ENCODE measurements at regions not wholly inside any gene's neighbourhood (a gene's known extent, or its start where the extent isn't known, plus 50 kb on each side); places are given as distances from the start of the nearest gene placed in this dataset.

GRCh38 chr9:115378758-115379157 is 260.8 kb upstream of the TNC start:
- TF ChIP-seq NFIC (IDR thresholded peaks at IDR 0.05) (no peak), TAF1 (IDR thresholded peaks at IDR 0.05; ENCODE audit: low read depth) (no peak), ZBTB7A (IDR thresholded peaks at IDR 0.05; ENCODE audit: low read depth) (no peak), CREB1 (IDR thresholded peaks at IDR 0.05; ENCODE audit: low read depth) (no peak), YY1 (IDR thresholded peaks at IDR 0.05; ENCODE audit: low read depth) (no peak), USF1 (IDR thresholded peaks at IDR 0.05) (no peak), TCF12 (IDR thresholded peaks at IDR 0.05; ENCODE audit: low read depth) (no peak), CEBPB (IDR thresholded peaks at IDR 0.05) (no peak)

GRCh38 chr9:115379719-115380118 is 261.8 kb upstream of the TNC start:
- TF ChIP-seq CREB1 (IDR thresholded peaks at IDR 0.05; ENCODE audit: low read depth) (no peak), FOXM1 (IDR thresholded peaks at IDR 0.05; ENCODE audit: borderline replicate concordance, low read depth) (no peak), USF1 (IDR thresholded peaks at IDR 0.05) (no peak), TAF1 (IDR thresholded peaks at IDR 0.05; ENCODE audit: low read depth) (no peak), EGR1 (IDR thresholded peaks at IDR 0.05) (no peak), YY1 (IDR thresholded peaks at IDR 0.05; ENCODE audit: low read depth) (no peak), TCF12 (IDR thresholded peaks at IDR 0.05; ENCODE audit: low read depth) (no peak), NFIC (IDR thresholded peaks at IDR 0.05) (no peak), ZBTB7A (IDR thresholded peaks at IDR 0.05; ENCODE audit: low read depth) (no peak), EP300 (IDR thresholded peaks at IDR 0.05; ENCODE audit: borderline replicate concordance) (no peak), RAD21 (IDR thresholded peaks at IDR 0.05; ENCODE audit: low read depth) (no peak), TEAD4 (IDR thresholded peaks at IDR 0.05) (no peak), CEBPB (IDR thresholded peaks at IDR 0.05) (no peak)
- TF ChIP-seq, protein P1, sequence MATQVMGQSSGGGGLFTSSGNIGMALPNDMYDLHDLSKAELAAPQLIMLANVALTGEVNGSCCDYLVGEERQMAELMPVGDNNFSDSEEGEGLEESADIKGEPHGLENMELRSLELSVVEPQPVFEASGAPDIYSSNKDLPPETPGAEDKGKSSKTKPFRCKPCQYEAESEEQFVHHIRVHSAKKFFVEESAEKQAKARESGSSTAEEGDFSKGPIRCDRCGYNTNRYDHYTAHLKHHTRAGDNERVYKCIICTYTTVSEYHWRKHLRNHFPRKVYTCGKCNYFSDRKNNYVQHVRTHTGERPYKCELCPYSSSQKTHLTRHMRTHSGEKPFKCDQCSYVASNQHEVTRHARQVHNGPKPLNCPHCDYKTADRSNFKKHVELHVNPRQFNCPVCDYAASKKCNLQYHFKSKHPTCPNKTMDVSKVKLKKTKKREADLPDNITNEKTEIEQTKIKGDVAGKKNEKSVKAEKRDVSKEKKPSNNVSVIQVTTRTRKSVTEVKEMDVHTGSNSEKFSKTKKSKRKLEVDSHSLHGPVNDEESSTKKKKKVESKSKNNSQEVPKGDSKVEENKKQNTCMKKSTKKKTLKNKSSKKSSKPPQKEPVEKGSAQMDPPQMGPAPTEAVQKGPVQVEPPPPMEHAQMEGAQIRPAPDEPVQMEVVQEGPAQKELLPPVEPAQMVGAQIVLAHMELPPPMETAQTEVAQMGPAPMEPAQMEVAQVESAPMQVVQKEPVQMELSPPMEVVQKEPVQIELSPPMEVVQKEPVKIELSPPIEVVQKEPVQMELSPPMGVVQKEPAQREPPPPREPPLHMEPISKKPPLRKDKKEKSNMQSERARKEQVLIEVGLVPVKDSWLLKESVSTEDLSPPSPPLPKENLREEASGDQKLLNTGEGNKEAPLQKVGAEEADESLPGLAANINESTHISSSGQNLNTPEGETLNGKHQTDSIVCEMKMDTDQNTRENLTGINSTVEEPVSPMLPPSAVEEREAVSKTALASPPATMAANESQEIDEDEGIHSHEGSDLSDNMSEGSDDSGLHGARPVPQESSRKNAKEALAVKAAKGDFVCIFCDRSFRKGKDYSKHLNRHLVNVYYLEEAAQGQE (IDR thresholded peaks at IDR 0.05; ENCODE audit: low read depth): no peak
- TF ChIP-seq, protein P2, sequence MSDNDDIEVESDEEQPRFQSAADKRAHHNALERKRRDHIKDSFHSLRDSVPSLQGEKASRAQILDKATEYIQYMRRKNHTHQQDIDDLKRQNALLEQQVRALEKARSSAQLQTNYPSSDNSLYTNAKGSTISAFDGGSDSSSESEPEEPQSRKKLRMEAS (IDR thresholded peaks at IDR 0.05): no peak

DNA sequence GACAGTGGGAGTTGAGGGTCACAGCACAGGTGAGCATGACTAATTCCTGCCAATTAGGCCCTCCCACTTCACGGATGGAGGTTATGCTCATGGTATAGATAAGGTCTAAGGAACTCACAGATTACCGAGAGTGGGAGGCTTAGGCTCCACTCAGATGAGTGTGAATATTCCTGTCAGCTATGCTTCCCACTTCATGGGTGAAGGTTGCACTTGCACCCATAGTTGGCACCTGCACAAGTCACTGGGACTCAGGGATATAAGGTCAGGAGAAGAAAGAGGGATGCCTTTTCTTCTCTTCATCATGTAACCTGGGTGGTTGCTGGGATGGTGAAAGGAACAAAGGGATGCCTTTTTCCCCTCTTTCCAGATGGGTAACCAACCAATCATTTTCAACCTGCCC is 264.9 kb upstream of the TNC start:
- TF ChIP-seq EP300 (IDR thresholded peaks at IDR 0.05; ENCODE audit: borderline replicate concordance): no peak
- TF ChIP-seq EGR1 (IDR thresholded peaks at IDR 0.05): no peak
- TF ChIP-seq, protein P2 (IDR thresholded peaks at IDR 0.05): no peak
- no peak for TF ChIP-seq TAF1 (IDR thresholded peaks at IDR 0.05; ENCODE audit: low read depth)
- TF ChIP-seq FOXM1 (IDR thresholded peaks at IDR 0.05; ENCODE audit: borderline replicate concordance, low read depth): no peak
- no peak for TF ChIP-seq YY1 (IDR thresholded peaks at IDR 0.05; ENCODE audit: low read depth)
- TF ChIP-seq CREB1 (IDR thresholded peaks at IDR 0.05; ENCODE audit: low read depth): no peak
- TF ChIP-seq CEBPB (IDR thresholded peaks at IDR 0.05): no peak

DNA sequence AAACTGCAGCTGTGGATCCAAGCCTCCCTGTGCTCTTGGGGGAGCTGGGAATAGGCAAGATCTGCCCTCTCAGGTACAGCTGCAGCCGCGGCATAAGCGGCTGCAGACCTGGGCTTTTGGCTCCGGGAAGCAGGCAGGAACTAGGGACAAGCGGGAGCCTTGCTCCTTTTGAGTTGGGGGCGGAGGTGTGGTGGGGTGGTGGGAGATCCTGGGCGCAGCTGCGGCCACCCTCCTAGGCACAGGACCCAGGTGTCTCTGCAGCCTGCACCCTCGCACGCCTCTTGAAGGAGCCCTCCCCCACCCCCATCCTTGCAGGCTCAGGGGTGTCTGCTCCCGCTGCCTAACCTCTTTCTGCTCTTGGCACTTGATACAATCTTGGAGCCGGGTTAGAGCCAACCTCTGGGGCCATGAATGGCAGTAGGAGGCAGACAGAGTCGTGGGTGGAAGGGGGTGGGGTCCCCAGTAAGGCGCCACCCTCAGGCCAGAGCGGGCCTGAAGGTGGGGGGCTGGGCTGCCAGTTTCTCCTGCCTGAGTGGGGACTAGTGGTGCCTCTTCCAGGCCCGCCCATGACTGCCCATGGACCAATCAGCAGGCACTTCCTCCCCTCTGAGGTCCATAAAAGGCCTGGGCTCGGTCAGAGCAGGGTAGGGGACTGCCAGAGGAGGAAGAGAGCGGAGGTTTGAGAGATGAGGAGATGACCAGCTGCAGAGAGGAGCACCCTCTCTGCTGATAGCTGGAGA is 267.6 kb upstream of the TNC start:
- TF ChIP-seq FOXM1 (IDR thresholded peaks at IDR 0.05; ENCODE audit: borderline replicate concordance, low read depth): no peak
- TF ChIP-seq USF1 (IDR thresholded peaks at IDR 0.05): no peak

DNA sequence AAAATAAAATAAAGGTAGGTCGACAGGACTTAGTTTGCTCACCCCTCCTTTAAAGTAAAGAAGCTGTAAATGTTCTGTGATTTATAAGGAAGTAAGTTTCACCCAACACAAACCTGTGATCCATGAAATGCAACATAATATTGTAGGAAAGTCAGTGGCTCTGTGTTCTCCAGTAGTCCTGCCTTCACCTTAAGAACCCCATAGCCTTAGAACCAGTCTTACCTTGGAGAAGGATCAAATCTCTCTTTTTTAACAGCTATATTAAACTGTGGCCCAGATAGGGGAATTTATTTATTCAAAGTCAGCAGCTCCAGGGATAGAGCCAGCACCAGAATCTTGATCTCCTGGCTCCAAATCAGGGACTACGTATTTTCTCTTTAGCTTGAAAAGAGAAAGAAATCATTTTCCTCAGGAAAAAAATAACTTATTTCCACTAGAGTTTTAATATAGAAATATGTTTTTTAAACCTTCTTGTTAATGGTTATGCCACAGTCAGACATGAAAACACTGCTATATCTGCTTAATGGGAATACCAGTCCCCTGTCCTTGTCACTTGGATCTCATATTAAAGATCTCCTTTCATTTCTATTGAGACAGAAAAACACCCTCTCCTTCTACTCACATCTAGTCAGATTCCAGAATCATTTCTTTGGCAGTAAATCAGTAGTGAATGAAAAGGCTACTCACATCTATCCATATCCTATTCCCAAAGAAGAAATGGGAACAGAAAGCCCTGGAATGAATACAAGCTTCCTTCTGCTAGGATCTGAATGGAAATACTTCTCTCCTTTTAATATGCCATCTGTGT is 269.2 kb upstream of the TNC start:
- TF ChIP-seq EGR1 (IDR thresholded peaks at IDR 0.05) (no peak), TAF1 (IDR thresholded peaks at IDR 0.05; ENCODE audit: low read depth) (no peak), USF1 (IDR thresholded peaks at IDR 0.05) (no peak), RAD21 (IDR thresholded peaks at IDR 0.05; ENCODE audit: low read depth) (no peak), TEAD4 (IDR thresholded peaks at IDR 0.05) (no peak), ZBTB7A (IDR thresholded peaks at IDR 0.05; ENCODE audit: low read depth) (no peak), EP300 (IDR thresholded peaks at IDR 0.05; ENCODE audit: borderline replicate concordance) (no peak), TCF12 (IDR thresholded peaks at IDR 0.05; ENCODE audit: low read depth) (no peak), CEBPB (IDR thresholded peaks at IDR 0.05) (no peak)
- TF ChIP-seq, protein P2 (IDR thresholded peaks at IDR 0.05): no peak

- TF ChIP-seq FOXM1 (IDR thresholded peaks at IDR 0.05; ENCODE audit: borderline replicate concordance, low read depth) (no peak), CEBPB (IDR thresholded peaks at IDR 0.05) (no peak), NFIC (IDR thresholded peaks at IDR 0.05) (no peak), RAD21 (IDR thresholded peaks at IDR 0.05; ENCODE audit: low read depth) (no peak), TEAD4 (IDR thresholded peaks at IDR 0.05) (no peak), TCF12 (IDR thresholded peaks at IDR 0.05; ENCODE audit: low read depth) (no peak), YY1 (IDR thresholded peaks at IDR 0.05; ENCODE audit: low read depth) (no peak), TAF1 (IDR thresholded peaks at IDR 0.05; ENCODE audit: low read depth) (no peak), USF1 (IDR thresholded peaks at IDR 0.05) (no peak), EP300 (IDR thresholded peaks at IDR 0.05; ENCODE audit: borderline replicate concordance) (no peak), EGR1 (IDR thresholded peaks at IDR 0.05) (no peak), CREB1 (IDR thresholded peaks at IDR 0.05; ENCODE audit: low read depth) (no peak), ZBTB7A (IDR thresholded peaks at IDR 0.05; ENCODE audit: low read depth) (no peak)
- TF ChIP-seq, protein P2 (IDR thresholded peaks at IDR 0.05): no peak
- TF ChIP-seq, protein P1 (IDR thresholded peaks at IDR 0.05; ENCODE audit: low read depth): no peak
Observed at GRCh38 chr9:115391168-115391825, 273.3 kb upstream of the TNC start.
